Adrenal gland (tissue), 9 donors: ENCODE measurements at regions not wholly inside any gene's neighbourhood (a gene's known extent, or its start where the extent isn't known, plus 50 kb on each side); places are given as distances from the start of the nearest gene placed in this dataset.

Source experiments
- DNase-seq, 7 donors: peaks; one replicate each; pipeline ENCODE4 v3.0.0-alpha.2; 2019 to 2020
- H3K27ac ChIP-seq, 5 donors: fragments of 200-600 bp; sonication (generic) in 4 of 5; 1 replicate in 3 of 5; 2 replicates in 2 of 5; pipeline versions ENCODE4 v1.5.1 to v1.8.0; 2016 to 2020; ENCODE audit warnings: mild to moderate bottlenecking in 1 of 5
- H3K27me3 ChIP-seq: fragments of 200-600 bp; 2 replicates; pipeline ENCODE4 v1.8.0; 2021
- H3K36me3 ChIP-seq, 2 donors: fragments of 200-600 bp; replicated peaks in 1 of 2; 1 replicate in 1 of 2; 2 replicates in 1 of 2; pipeline versions ENCODE4 v1.5.1 to v1.8.0; 2018 to 2022
- H3K4me1 ChIP-seq, 2 donors: fragments of 200-600 bp; replicated peaks in 1 of 2; 1 replicate in 1 of 2; 2 replicates in 1 of 2; pipeline versions ENCODE4 v1.5.1 to v1.8.0; 2018 to 2021
- H3K4me3 ChIP-seq, 4 donors: fragments of 200-600 bp; sonication (generic) in 3 of 4; one replicate each; pipeline ENCODE4 v1.5.1; 2016 to 2018
- H3K9me3 ChIP-seq, 3 donors: fragments of 200-600 bp; sonication (generic) in 1 of 3; replicated peaks in 1 of 3; 1 replicate in 2 of 3; 2 replicates in 1 of 3; pipeline versions ENCODE4 v1.5.1 to v1.8.0; 2016 to 2021
- POLR2A ChIP-seq, 2 donors: fragments of 450-650 bp; IDR thresholded peaks; one replicate each; pipeline ENCODE4 v1.6.1; 2017; ENCODE audit warnings: antibody characterized with exemption in 2 of 2, mild to moderate bottlenecking in 2 of 2, moderate library complexity in 1 of 2
- WGBS, 4 donors: extraction: QIAGEN DNeasy Blood & Tissue Kit in 2 of 4; methylation state at CpG; one replicate each; pipeline versions ENCODE4 v1.1.5 to v1.1.7; 2013 to 2017; 5-methylcytosine and 5-hydroxymethylcytosine counted together
- intact Hi-C, 2 donors: fragments of 100-400 bp; cut with DNase I; formaldehyde crosslinking; loops; one replicate each; pipeline versions ENCODE4 v1.14.1 to v1.15.0; 2022 to 2023
- TF ChIP-seq, protein P1 (sequence below), 6 experiments: fragments of 450-650 bp in 4 of 6; fragments of 200-600 bp in 2 of 6; sonication (generic) in 1 of 6; IDR thresholded peaks; 1 replicate in 5 of 6; 2 replicates in 1 of 6; pipeline versions ENCODE4 v1.5.1 to v1.8.0; 2016 to 2021; ENCODE audit warnings: antibody characterized with exemption in 6 of 6, mild to moderate bottlenecking in 2 of 6, moderate library complexity in 1 of 6
- donor health status: healthy with polysubstance abuse.
- donor health status: Bipolar disorder and iron deficiency.
- donor health status: DM: yes; HTN: yes; CAD: no.
- donor health status: DM: no; HTN: no; CAD: no.
- donor health status: DM: no; HTN: no; CAD: no.

DNA sequence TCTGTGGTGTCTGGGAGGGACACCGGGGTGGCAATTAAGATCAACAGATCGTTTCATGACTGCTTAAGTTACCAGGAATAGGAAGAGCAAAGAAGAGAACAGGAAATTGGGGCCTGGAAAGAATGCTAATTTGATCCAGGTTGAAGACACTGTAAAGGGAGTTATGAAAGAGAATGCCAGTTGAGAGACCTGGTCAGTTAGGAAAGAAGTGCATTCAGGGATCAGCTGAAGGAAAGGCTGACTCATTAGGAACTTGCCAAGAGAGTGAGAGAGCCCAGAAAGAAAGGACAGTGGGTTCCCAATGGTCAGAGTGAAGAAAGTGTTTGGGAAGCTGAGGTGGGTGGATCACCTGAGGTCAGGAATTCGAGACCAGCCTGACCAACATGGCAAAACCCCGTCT is 119.6 kb downstream of the UBE2U start:
- peak in 1 of 7 donors; percentile 18 for DNase-seq
- Histone ChIP-seq H3K27ac (no peak overlapping the region), H3K36me3 (no peaks in the 10 kb centered on the region), H3K4me1 (no peaks in the 10 kb centered on the region), H3K9me3 (no peaks in the 10 kb centered on the region), H3K27me3 (peaks cover 2% of the 10 kb centered on the region), H3K4me3 (no peak overlapping the region)
- TF ChIP-seq, protein P1, sequence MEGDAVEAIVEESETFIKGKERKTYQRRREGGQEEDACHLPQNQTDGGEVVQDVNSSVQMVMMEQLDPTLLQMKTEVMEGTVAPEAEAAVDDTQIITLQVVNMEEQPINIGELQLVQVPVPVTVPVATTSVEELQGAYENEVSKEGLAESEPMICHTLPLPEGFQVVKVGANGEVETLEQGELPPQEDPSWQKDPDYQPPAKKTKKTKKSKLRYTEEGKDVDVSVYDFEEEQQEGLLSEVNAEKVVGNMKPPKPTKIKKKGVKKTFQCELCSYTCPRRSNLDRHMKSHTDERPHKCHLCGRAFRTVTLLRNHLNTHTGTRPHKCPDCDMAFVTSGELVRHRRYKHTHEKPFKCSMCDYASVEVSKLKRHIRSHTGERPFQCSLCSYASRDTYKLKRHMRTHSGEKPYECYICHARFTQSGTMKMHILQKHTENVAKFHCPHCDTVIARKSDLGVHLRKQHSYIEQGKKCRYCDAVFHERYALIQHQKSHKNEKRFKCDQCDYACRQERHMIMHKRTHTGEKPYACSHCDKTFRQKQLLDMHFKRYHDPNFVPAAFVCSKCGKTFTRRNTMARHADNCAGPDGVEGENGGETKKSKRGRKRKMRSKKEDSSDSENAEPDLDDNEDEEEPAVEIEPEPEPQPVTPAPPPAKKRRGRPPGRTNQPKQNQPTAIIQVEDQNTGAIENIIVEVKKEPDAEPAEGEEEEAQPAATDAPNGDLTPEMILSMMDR (IDR thresholded peaks at IDR 0.05): no peak
- TF ChIP-seq POLR2A (IDR thresholded peaks at IDR 0.05): no peak
- WGBS, 4 donors: 81 to 86% (median 81%) methylated on average over 4 of the region's 4 CpGs
- intact Hi-C loops: no loop called here

GRCh38 chr1:64323882-64324281 is 120.5 kb downstream of the UBE2U start:
- H3K9me3 ChIP-seq: no peaks in the 10 kb centered on the region
- peaks cover 2% of the 10 kb centered on the region for H3K27me3 ChIP-seq
- H3K4me1 ChIP-seq: no peaks in the 10 kb centered on the region
- intact Hi-C loops: no loop called here
- no peaks in the 10 kb centered on the region for H3K36me3 ChIP-seq
- 69 to 89% (median 77%) methylated on average over 4 of the region's 4 CpGs for WGBS, 4 donors
- H3K4me3 ChIP-seq: no peak overlapping the region
- H3K27ac ChIP-seq: no peak overlapping the region
- TF ChIP-seq, protein P1 (IDR thresholded peaks at IDR 0.05): no peak
- TF ChIP-seq POLR2A (IDR thresholded peaks at IDR 0.05): no peak
- no peak for DNase-seq

DNA sequence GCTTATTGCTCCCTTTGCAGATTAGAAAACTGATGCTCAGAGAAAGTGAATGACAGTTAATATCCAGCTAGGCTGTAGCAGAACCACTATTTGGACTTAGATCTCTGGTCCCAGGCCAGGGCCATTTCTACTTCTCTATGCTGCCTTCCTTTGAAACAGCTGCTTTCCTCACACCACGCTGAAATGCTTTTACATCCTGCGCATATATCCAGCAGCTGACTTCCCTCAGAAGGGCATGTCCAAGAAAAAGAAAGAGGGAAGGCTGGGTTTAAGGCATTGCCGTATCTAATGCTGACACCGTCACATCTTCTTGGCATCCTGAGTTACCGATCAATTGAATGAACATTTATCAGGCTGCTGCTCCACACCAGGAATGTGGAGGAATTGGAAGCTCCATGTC is 122.4 kb downstream of the UBE2U start:
- no peak for TF ChIP-seq POLR2A (IDR thresholded peaks at IDR 0.05)
- TF ChIP-seq, protein P1 (IDR thresholded peaks at IDR 0.05): no peak

GRCh38 chr1:64327119-64327518 is 123.7 kb downstream of the UBE2U start:
- intact Hi-C loops: no loop called here
- no peaks in the 10 kb centered on the region for H3K36me3 ChIP-seq
- no peak for DNase-seq
- H3K27ac ChIP-seq: no peak overlapping the region
- H3K4me1 ChIP-seq: no peaks in the 10 kb centered on the region
- no peak overlapping the region for H3K4me3 ChIP-seq
- TF ChIP-seq, protein P1 (IDR thresholded peaks at IDR 0.05): no peak
- TF ChIP-seq POLR2A (IDR thresholded peaks at IDR 0.05): no peak
- no peaks in the 10 kb centered on the region for H3K9me3 ChIP-seq
- peaks cover 2% of the 10 kb centered on the region for H3K27me3 ChIP-seq
- 67 to 95% (median 82%) methylated on average over 2 of the region's 2 CpGs for WGBS, 4 donors

More for the DNA sequence above, 122.4 kb downstream of the UBE2U start:
- no peak overlapping the region for H3K27ac ChIP-seq
- no peaks in the 10 kb centered on the region for H3K36me3 ChIP-seq
- peaks cover 2% of the 10 kb centered on the region for H3K27me3 ChIP-seq
- WGBS, 4 donors: 79 to 95% (median 88%) methylated on average over 5 of the region's 5 CpGs
- H3K9me3 ChIP-seq: no peaks in the 10 kb centered on the region
- DNase-seq: no peak
- H3K4me1 ChIP-seq: no peaks in the 10 kb centered on the region
- intact Hi-C loops: no loop called here
- no peak overlapping the region for H3K4me3 ChIP-seq
